H9 (cell line): ENCODE measurements at regions not wholly inside any gene's neighbourhood (a gene's known extent, or its start where the extent isn't known, plus 50 kb on each side); places are given as distances from the start of the nearest gene placed in this dataset.

Source experiments
- DNase-seq: peaks from one replicate; pipeline ENCODE4 v3.0.0-alpha.2; 2017
- H2AFZ ChIP-seq: one replicate; pipeline ENCODE4 v1.6.1; 2013; ENCODE audit warnings: mild to moderate bottlenecking, low read length, control low read depth, moderate library complexity
- H2AK5ac ChIP-seq: 2 replicates; pipeline ENCODE4 v1.6.1; 2013; ENCODE audit warnings: low read length, control low read depth, mixed read lengths; ENCODE audit not compliant: insufficient read length
- H2BK120ac ChIP-seq: one replicate; pipeline ENCODE4 v1.6.1; 2013; ENCODE audit warnings: low read depth, mild to moderate bottlenecking, low read length, control low read depth, inconsistent platforms; ENCODE audit not compliant: poor library complexity, severe bottlenecking
- H2BK12ac ChIP-seq: 2 replicates; pipeline ENCODE4 v1.6.1; 2013; ENCODE audit warnings: low read length, control low read depth, mixed read lengths, low read depth; ENCODE audit not compliant: insufficient read length
- H2BK15ac ChIP-seq: 2 replicates; pipeline ENCODE4 v1.6.1; 2013; ENCODE audit warnings: low read depth, low read length, control low read depth
- H2BK20ac ChIP-seq: one replicate; pipeline ENCODE4 v1.6.1; 2013; ENCODE audit warnings: low read depth, mild to moderate bottlenecking, low read length, control low read depth, inconsistent platforms; ENCODE audit not compliant: poor library complexity, severe bottlenecking
- H2BK5ac ChIP-seq: 2 replicates; pipeline ENCODE4 v1.6.1; 2013; ENCODE audit warnings: low read length, control low read depth, mixed read lengths; ENCODE audit not compliant: insufficient read length
- H3K14ac ChIP-seq: 2 replicates; pipeline ENCODE4 v1.6.1; 2013; ENCODE audit warnings: low read length, control low read depth; ENCODE audit not compliant: insufficient read depth
- H3K18ac ChIP-seq: 2 replicates; pipeline ENCODE4 v1.6.1; 2013; ENCODE audit warnings: low read depth, mild to moderate bottlenecking, mixed read lengths, low read length, control low read depth; ENCODE audit not compliant: insufficient read length
- H3K23ac ChIP-seq: 2 replicates; pipeline ENCODE4 v1.6.1; 2013; ENCODE audit warnings: low read length, control low read depth, mixed read lengths, low read depth; ENCODE audit not compliant: insufficient read length
- H3K23me2 ChIP-seq: 2 replicates; pipeline ENCODE4 v1.6.1; 2013; ENCODE audit warnings: low read depth, mild to moderate bottlenecking, mixed read lengths, low read length, control low read depth; ENCODE audit not compliant: insufficient read length, poor library complexity, severe bottlenecking
- H3K27ac ChIP-seq: 2 replicates; pipeline ENCODE4 v1.5.1; 2013; ENCODE audit warnings: low read length, control low read depth, mixed read lengths, low read depth; ENCODE audit not compliant: insufficient read length
- H3K27me3 ChIP-seq: 2 replicates; pipeline ENCODE4 v1.6.1; 2013; ENCODE audit warnings: low read length, control low read depth, inconsistent platforms; ENCODE audit not compliant: insufficient read depth
- H3K4ac ChIP-seq: 2 replicates; pipeline ENCODE4 v1.6.1; 2013; ENCODE audit warnings: low read depth, mild to moderate bottlenecking, control low read depth, inconsistent platforms, low read length, moderate library complexity
- H3K4me1 ChIP-seq: 2 replicates; pipeline ENCODE4 v1.6.1; 2013; ENCODE audit warnings: low read length, control low read depth, inconsistent platforms; ENCODE audit not compliant: insufficient read depth
- H3K4me2 ChIP-seq: 2 replicates; pipeline ENCODE4 v1.6.1; 2013; ENCODE audit warnings: low read length, control low read depth, mixed read lengths; ENCODE audit not compliant: insufficient read length, insufficient read depth
- H3K56ac ChIP-seq: 2 replicates; pipeline ENCODE4 v1.6.1; 2013; ENCODE audit warnings: low read depth, mild to moderate bottlenecking, mixed read lengths, low read length, control low read depth; ENCODE audit not compliant: insufficient read length
- H3K79me1 ChIP-seq: 2 replicates; pipeline ENCODE4 v1.6.1; 2013; ENCODE audit warnings: low read depth, mild to moderate bottlenecking, moderate library complexity, low read length, control low read depth, inconsistent platforms; ENCODE audit not compliant: insufficient read depth, poor library complexity, severe bottlenecking
- H3K79me2 ChIP-seq: 2 replicates; pipeline ENCODE4 v1.6.1; 2013; ENCODE audit warnings: low read length, control low read depth, inconsistent platforms; ENCODE audit not compliant: insufficient read depth
- H3K9ac ChIP-seq: 2 replicates; pipeline ENCODE4 v1.6.1; 2013; ENCODE audit warnings: low read length, control low read depth, mixed read lengths; ENCODE audit not compliant: insufficient read length; ENCODE audit errors: extremely low read depth
- H3K9me3 ChIP-seq: one replicate; pipeline ENCODE4 v1.6.1; 2013; ENCODE audit warnings: low read depth, low read length, inconsistent platforms; ENCODE audit not compliant: control insufficient read depth
- H3T11ph ChIP-seq: one replicate; pipeline ENCODE4 v1.6.1; 2013; ENCODE audit warnings: mild to moderate bottlenecking, low read length, control low read depth, inconsistent platforms
- H4K20me1 ChIP-seq: one replicate; pipeline ENCODE4 v1.6.1; 2013; ENCODE audit not compliant: control insufficient read depth, insufficient read length, insufficient read depth
- H4K5ac ChIP-seq: 2 replicates; pipeline ENCODE4 v1.6.1; 2013; ENCODE audit warnings: low read depth, mild to moderate bottlenecking, mixed read lengths, low read length, control low read depth; ENCODE audit not compliant: insufficient read length
- H4K8ac ChIP-seq: replicated peaks from 2 replicates; pipeline ENCODE4 v1.6.1; 2013; ENCODE audit warnings: low read length, control low read depth, mixed read lengths, low read depth; ENCODE audit not compliant: insufficient read length
- H4K91ac ChIP-seq: 2 replicates; pipeline ENCODE4 v1.6.1; 2013; ENCODE audit warnings: low read depth, mild to moderate bottlenecking, moderate library complexity, mixed read lengths, low read length, control low read depth; ENCODE audit not compliant: insufficient read length
- H3K27ac Mint-ChIP-seq, 3 experiments: 2 replicates in 2 of 3; 3 replicates in 1 of 3; pipeline ENCODE4 v1.8.0; 2020 to 2021; ENCODE audit warnings: mixed read lengths in 3 of 3, mild to moderate bottlenecking in 1 of 3, moderate library complexity in 1 of 3
- H3K27me3 Mint-ChIP-seq: 2 replicates; pipeline ENCODE4 v1.8.0; 2021; ENCODE audit warnings: low read depth, mild to moderate bottlenecking, moderate library complexity, mixed read lengths
- H3K36me3 Mint-ChIP-seq, 3 experiments: 2 replicates in 2 of 3; 3 replicates in 1 of 3; pipeline ENCODE4 v1.8.0; 2020 to 2021; ENCODE audit warnings: low read depth in 3 of 3, mixed read lengths in 3 of 3; ENCODE audit not compliant: insufficient read depth in 1 of 3
- H3K4me1 Mint-ChIP-seq, 2 experiments: 2 replicates each; pipeline ENCODE4 v1.8.0; 2020; ENCODE audit warnings: mixed read lengths in 2 of 2
- H3K4me3 Mint-ChIP-seq, 2 experiments: 2 replicates in 1 of 2; 3 replicates in 1 of 2; pipeline ENCODE4 v1.8.0; 2020 to 2021; ENCODE audit warnings: mild to moderate bottlenecking in 2 of 2, mixed read lengths in 2 of 2, moderate library complexity in 1 of 2
- H3K9me3 Mint-ChIP-seq, 2 experiments: 2 replicates in 1 of 2; 3 replicates in 1 of 2; pipeline ENCODE4 v1.8.0; 2020; ENCODE audit warnings: mild to moderate bottlenecking in 2 of 2, mixed read lengths in 2 of 2, moderate library complexity in 1 of 2
- CTCF ChIP-seq: fragments of 200-600 bp; sonication (generic); conservative IDR thresholded peaks from 3 replicates; pipeline ENCODE4 v1.8.0; 2021; ENCODE audit warnings: antibody characterized with exemption, mild to moderate bottlenecking
- WGBS: extraction: QIAGEN DNeasy Blood & Tissue Kit; methylation state at CpG from one replicate; pipeline ENCODE4 v1.1.7; 2013; ENCODE audit warnings: missing lambda C conversion rate, low lambda C conversion rate, mixed read lengths; ENCODE audit not compliant: insufficient read length; ENCODE audit errors: extremely low coverage; 5-methylcytosine and 5-hydroxymethylcytosine counted together

GRCh38 chr3:124648551-124648950 is 81.7 kb upstream of the UMPS start:
- H3K4me3 Mint-ChIP-seq, result no peak overlapping the region
- no CpG with 5 or more reads among the region's 2 CpGs for WGBS
- no peak for DNase-seq

More at GRCh38 chr3:124648551-124648950, 81.7 kb upstream of the UMPS start:
- no peak overlapping the region for H2AK5ac ChIP-seq
- no peak overlapping the region for H3T11ph ChIP-seq
- H2BK20ac ChIP-seq, result no peak overlapping the region
- no peak overlapping the region for H4K5ac ChIP-seq
- no peak overlapping the region for H2BK12ac ChIP-seq
- H4K91ac ChIP-seq, result no peak overlapping the region
- no peaks in the 10 kb centered on the region for H3K9me3 Mint-ChIP-seq
- no peak overlapping the region for H3K27ac ChIP-seq
- H3K56ac ChIP-seq, result no peak overlapping the region
- H2BK120ac ChIP-seq, result no peak overlapping the region
- no peak overlapping the region for H2BK5ac ChIP-seq
- H3K79me1 ChIP-seq, result no peaks in the 10 kb centered on the region
- no peaks in the 10 kb centered on the region for H3K9me3 ChIP-seq
- H3K18ac ChIP-seq, result no peak overlapping the region
- H3K14ac ChIP-seq, result no peak overlapping the region; the same call in 1 of the 2 replicates
- H3K27me3 Mint-ChIP-seq, result no peaks in the 10 kb centered on the region
- H3K4ac ChIP-seq, result no peak overlapping the region
- no peak for TF ChIP-seq CTCF
- H4K8ac ChIP-seq, result no peak overlapping the region
- no peak overlapping the region for H2BK15ac ChIP-seq
- peaks cover 0 to 3% (median 0%) of the 10 kb centered on the region in 3 experiments; a peak in 1 of 7 replicates for H3K36me3 Mint-ChIP-seq
- H4K20me1 ChIP-seq, result no peaks in the 10 kb centered on the region
- no peaks in the 10 kb centered on the region for H3K79me2 ChIP-seq
- H2AFZ ChIP-seq, result no peak overlapping the region
- H3K4me1 ChIP-seq, result peaks cover 5% of the 10 kb centered on the region; the same call in 1 of the 2 replicates
- H3K4me2 ChIP-seq, result no peak overlapping the region
- H3K9ac ChIP-seq, result no peak overlapping the region
- H3K27me3 ChIP-seq, result no peaks in the 10 kb centered on the region
- no peak overlapping the region; a peak in 1 of 7 replicates for H3K27ac Mint-ChIP-seq
- no peak overlapping the region for H3K23ac ChIP-seq
- no peaks in the 10 kb centered on the region for H3K23me2 ChIP-seq
- peaks cover 12 to 19% of the 10 kb centered on the region in 2 experiments for H3K4me1 Mint-ChIP-seq
